PC-3 (cell line): ENCODE measurements at regions not wholly inside any gene's neighbourhood (a gene's known extent, or its start where the extent isn't known, plus 50 kb on each side); places are given as distances from the start of the nearest gene placed in this dataset.

ENCODE experiments used
- ATAC-seq: fragments of 200-7000 bp; cut with Tn5 transposase; 2 replicates; pipeline ENCODE4 v1.9.1; 2020; ENCODE audit warnings: mild to moderate bottlenecking, moderate library complexity
- BruUV-seq: library from RNA; stranded (reverse); fragments of 400-500 nt; replicated peaks from 2 replicates; lab custom pipeline; 2021; lab: Mats Ljungman, UMichigan
- CTCF ChIA-PET: fragments of 300-600 bp; sonication (Branson Sonifier 250); formaldehyde crosslinking; loops from one replicate; lab custom pipeline; 2022; ENCODE audit warnings: antibody characterized with exemption; lab: Charles Lee
- POLR2A ChIA-PET: fragments of 300-600 bp; sonication (Branson Sonifier 250); formaldehyde crosslinking; loops from one replicate; lab custom pipeline; 2022; ENCODE audit warnings: antibody characterized with exemption; ENCODE audit not compliant: unreplicated experiment; lab: Charles Lee
- DNase-seq: peaks from one replicate; pipeline ENCODE4 v3.0.0-alpha.2; 2015
- H2AFZ ChIP-seq: fragments of 300-600 bp; sonication (generic); 2 replicates; pipeline ENCODE4 v1.6.0; 2016; ENCODE audit warnings: antibody characterized with exemption, low read length
- H3F3A ChIP-seq: fragments of 300-600 bp; sonication (generic); one replicate; pipeline ENCODE4 v1.6.0; 2017; ENCODE audit warnings: antibody characterized with exemption, low read length, control low read depth, mild to moderate bottlenecking; ENCODE audit not compliant: unreplicated experiment
- H3K27ac ChIP-seq: fragments of 300-600 bp; sonication (generic); 2 replicates; pipeline ENCODE4 v1.5.1; 2016; ENCODE audit warnings: mild to moderate bottlenecking, low read length
- H3K27me3 ChIP-seq: fragments of 300-600 bp; sonication (generic); 2 replicates; pipeline ENCODE4 v1.6.1; 2016; ENCODE audit warnings: low read length, mixed read lengths
- H3K36me3 ChIP-seq: fragments of 300-600 bp; sonication (generic); 2 replicates; pipeline ENCODE4 v1.6.1; 2016; ENCODE audit warnings: low read depth, mixed run types, low read length, mixed read lengths
- H3K4me1 ChIP-seq: fragments of 300-600 bp; sonication (generic); 2 replicates; pipeline ENCODE4 v1.5.1; 2016; ENCODE audit warnings: low read length; ENCODE audit not compliant: insufficient read depth
- H3K4me2 ChIP-seq: fragments of 300-600 bp; sonication (generic); 2 replicates; pipeline ENCODE4 v1.6.0; 2016; ENCODE audit warnings: low read length
- H3K4me3 ChIP-seq: fragments of 300-600 bp; sonication (generic); 2 replicates; pipeline ENCODE4 v1.5.1; 2016; ENCODE audit warnings: mild to moderate bottlenecking, low read length, mixed read lengths
- H3K79me2 ChIP-seq: fragments of 300-600 bp; sonication (generic); 2 replicates; pipeline ENCODE4 v1.6.1; 2017; ENCODE audit warnings: low read length, mixed read lengths
- H3K9ac ChIP-seq: fragments of 300-600 bp; sonication (generic); 2 replicates; pipeline ENCODE4 v1.6.0; 2016; ENCODE audit warnings: mild to moderate bottlenecking, low read length
- H3K9me2 ChIP-seq: fragments of 300-600 bp; sonication (generic); replicated peaks from 2 replicates; pipeline ENCODE4 v1.6.1; 2016; ENCODE audit warnings: mixed run types, low read length, mixed read lengths
- H3K9me3 ChIP-seq: fragments of 300-600 bp; sonication (generic); 2 replicates; pipeline ENCODE4 v1.6.1; 2016; ENCODE audit warnings: low read length, mixed read lengths
- H4K20me1 ChIP-seq: fragments of 300-600 bp; sonication (generic); 2 replicates; pipeline ENCODE4 v1.6.1; 2016; ENCODE audit warnings: low read length, mixed read lengths
- CTCF ChIP-seq: fragments of 300-600 bp; sonication (generic); conservative IDR thresholded peaks from 2 replicates; pipeline ENCODE4 v1.5.1; 2017; ENCODE audit warnings: antibody characterized with exemption, low read depth, mild to moderate bottlenecking, low read length
- EZH2 ChIP-seq: fragments of 300-600 bp; sonication (generic); IDR thresholded peaks from one replicate; pipeline ENCODE4 v1.6.1; 2017; ENCODE audit warnings: antibody characterized with exemption, mild to moderate bottlenecking, low read length; ENCODE audit not compliant: unreplicated experiment
- EZH2phosphoT487 ChIP-seq: fragments of 300-600 bp; sonication (generic); IDR thresholded peaks from 2 replicates; pipeline ENCODE4 v1.6.1; 2018; ENCODE audit warnings: mild to moderate bottlenecking, antibody characterized with exemption, low read length, borderline replicate concordance
- intact Hi-C: fragments of 100-400 bp; cut with micrococcal nuclease; formaldehyde crosslinking; loops from 2 replicates; pipeline ENCODE4 v1.9.0; 2023

GRCh38 chr12:20967756-20968155 is 157.3 kb downstream of the SLCO1B3 start:
- H2AFZ ChIP-seq, result no peak overlapping the region
- H3K4me1 ChIP-seq, result no peaks in the 10 kb centered on the region
- intact Hi-C loops, result no loop called here
- no TSS peak for BruUV-seq
- ChIA-PET CTCF (no interaction called here), POLR2A (no interaction called here)
- H4K20me1 ChIP-seq, result no peaks in the 10 kb centered on the region
- no peak overlapping the region for H3K27ac ChIP-seq
- no peaks in the 10 kb centered on the region for H3K27me3 ChIP-seq
- H3K36me3 ChIP-seq, result no peaks in the 10 kb centered on the region
- H3K9me3 ChIP-seq, result no peaks in the 10 kb centered on the region; the same call in 1 of the 2 replicates
- no peaks in the 10 kb centered on the region for H3K79me2 ChIP-seq
- H3K9ac ChIP-seq, result no peak overlapping the region
- DNase-seq (no peak), ATAC-seq (no peak)
- no peaks in the 10 kb centered on the region for H3F3A ChIP-seq
- H3K9me2 ChIP-seq, result no peaks in the 10 kb centered on the region
- TF ChIP-seq EZH2phosphoT487, result no peak
- no peak for TF ChIP-seq CTCF
- TF ChIP-seq EZH2, result no peak
- no peak overlapping the region for H3K4me3 ChIP-seq
- no peak overlapping the region for H3K4me2 ChIP-seq

GRCh38 chr12:20969766-20970165 is 159.3 kb downstream of the SLCO1B3 start:
- H3K79me2 ChIP-seq, result no peaks in the 10 kb centered on the region
- no peak for ATAC-seq
- no peaks in the 10 kb centered on the region; the same call in 1 of the 2 replicates for H3K9me3 ChIP-seq
- H3K4me1 ChIP-seq, result no peaks in the 10 kb centered on the region
- H3F3A ChIP-seq, result no peaks in the 10 kb centered on the region
- POLR2A ChIA-PET, result no interaction called here
- H4K20me1 ChIP-seq, result no peaks in the 10 kb centered on the region
- H3K27me3 ChIP-seq, result no peaks in the 10 kb centered on the region
- no peak overlapping the region for H2AFZ ChIP-seq
- no peak overlapping the region for H3K4me2 ChIP-seq
- H3K27ac ChIP-seq, result no peak overlapping the region
- H3K9me2 ChIP-seq, result no peaks in the 10 kb centered on the region
- no peak overlapping the region for H3K9ac ChIP-seq
- CTCF ChIA-PET, result no interaction called here
- DNase-seq, result no peak
- TF ChIP-seq EZH2phosphoT487 (no peak), CTCF (no peak), EZH2 (no peak)
- no peak overlapping the region for H3K4me3 ChIP-seq
- H3K36me3 ChIP-seq, result no peaks in the 10 kb centered on the region
- no TSS peak for BruUV-seq
- intact Hi-C loops, result no loop called here

- no peaks in the 10 kb centered on the region for H3K9me2 ChIP-seq
- H3K4me3 ChIP-seq, result no peak overlapping the region
- no peaks in the 10 kb centered on the region for H3K36me3 ChIP-seq
- no peak for TF ChIP-seq CTCF
- no peak for TF ChIP-seq EZH2
- TF ChIP-seq EZH2phosphoT487, result no peak
- H3K27me3 ChIP-seq, result no peaks in the 10 kb centered on the region
- H3K4me2 ChIP-seq, result no peak overlapping the region
- no peaks in the 10 kb centered on the region for H4K20me1 ChIP-seq
- ATAC-seq, result no peak
- H3K27ac ChIP-seq, result no peak overlapping the region
- CTCF ChIA-PET, result no interaction called here
- no peaks in the 10 kb centered on the region for H3F3A ChIP-seq
- POLR2A ChIA-PET, result no interaction called here
- DNase-seq, result no peak
- no TSS peak for BruUV-seq
- H2AFZ ChIP-seq, result no peak overlapping the region
- no peak overlapping the region for H3K9ac ChIP-seq
- intact Hi-C loops, result no loop called here
- H3K79me2 ChIP-seq, result no peaks in the 10 kb centered on the region
- H3K4me1 ChIP-seq, result no peaks in the 10 kb centered on the region
- H3K9me3 ChIP-seq, result no peaks in the 10 kb centered on the region
These were observed 145.6 kb upstream of the SLCO1B1 start for GRCh38 chr12:20985399-20985798.
